Vagina (tissue), 2 donors: ENCODE measurements at regions not wholly inside any gene's neighbourhood (a gene's known extent, or its start where the extent isn't known, plus 50 kb on each side); places are given as distances from the start of the nearest gene placed in this dataset.

Experiments used
- POLR2AphosphoS5 ChIP-seq, 2 donors: sonication (generic); formaldehyde crosslinking; IDR thresholded peaks; one replicate each; pipeline ENCODE4 v1.9.0; 2017; ENCODE audit warnings: antibody characterized with exemption in 2 of 2, mild to moderate bottlenecking in 2 of 2, low read depth in 1 of 2; ENCODE audit not compliant: insufficient read depth in 1 of 2
- TF ChIP-seq, protein P1 (sequence below), 3 experiments: fragments of 450-650 bp in 2 of 3; fragments of 200-600 bp in 1 of 3; sonication (generic) in 1 of 3; IDR thresholded peaks; one replicate each; pipeline ENCODE4 v1.5.1; 2017 to 2019; ENCODE audit warnings: antibody characterized with exemption in 3 of 3, mild to moderate bottlenecking in 2 of 3, moderate library complexity in 2 of 3

DNA sequence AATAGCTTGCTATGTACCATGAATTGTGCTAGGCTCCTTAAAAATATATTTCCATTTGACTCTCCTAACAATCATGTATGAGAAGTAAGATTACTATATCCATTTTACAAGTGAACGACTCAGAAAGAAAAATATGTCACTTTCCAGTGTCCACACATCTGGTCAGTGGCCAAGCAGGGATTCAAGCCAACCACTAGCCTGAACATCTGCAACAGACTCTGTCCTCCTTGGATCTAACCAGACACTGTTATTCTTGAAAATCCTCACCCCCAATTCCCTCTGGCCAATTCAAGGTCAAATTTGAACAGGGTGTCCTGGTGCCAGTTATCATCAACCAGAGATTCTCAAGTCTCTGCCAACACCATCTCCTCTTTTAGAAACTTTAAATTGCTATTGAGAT, 344.1 kb upstream of the WWC1 start:
- TF ChIP-seq, protein P1, sequence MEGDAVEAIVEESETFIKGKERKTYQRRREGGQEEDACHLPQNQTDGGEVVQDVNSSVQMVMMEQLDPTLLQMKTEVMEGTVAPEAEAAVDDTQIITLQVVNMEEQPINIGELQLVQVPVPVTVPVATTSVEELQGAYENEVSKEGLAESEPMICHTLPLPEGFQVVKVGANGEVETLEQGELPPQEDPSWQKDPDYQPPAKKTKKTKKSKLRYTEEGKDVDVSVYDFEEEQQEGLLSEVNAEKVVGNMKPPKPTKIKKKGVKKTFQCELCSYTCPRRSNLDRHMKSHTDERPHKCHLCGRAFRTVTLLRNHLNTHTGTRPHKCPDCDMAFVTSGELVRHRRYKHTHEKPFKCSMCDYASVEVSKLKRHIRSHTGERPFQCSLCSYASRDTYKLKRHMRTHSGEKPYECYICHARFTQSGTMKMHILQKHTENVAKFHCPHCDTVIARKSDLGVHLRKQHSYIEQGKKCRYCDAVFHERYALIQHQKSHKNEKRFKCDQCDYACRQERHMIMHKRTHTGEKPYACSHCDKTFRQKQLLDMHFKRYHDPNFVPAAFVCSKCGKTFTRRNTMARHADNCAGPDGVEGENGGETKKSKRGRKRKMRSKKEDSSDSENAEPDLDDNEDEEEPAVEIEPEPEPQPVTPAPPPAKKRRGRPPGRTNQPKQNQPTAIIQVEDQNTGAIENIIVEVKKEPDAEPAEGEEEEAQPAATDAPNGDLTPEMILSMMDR (IDR thresholded peaks at IDR 0.05), result no peak
- no peak for TF ChIP-seq POLR2AphosphoS5 (IDR thresholded peaks at IDR 0.05; ENCODE audit: insufficient read depth in 1 of 2, low read depth in 1 of 2)
